ENCODE measurements at regions not wholly inside any gene's neighbourhood (a gene's known extent, or its start where the extent isn't known, plus 50 kb on each side); places are given as distances from the start of the nearest gene placed in this dataset.

- Histone ChIP-seq H4K8ac (ENCODE audit: low read depth, low read length) (no peak overlapping the region), H3K18ac (ENCODE audit: low read length) (no peak overlapping the region), H2BK15ac (replicated peaks; ENCODE audit: low read depth) (no peak overlapping the region), H3K4me3 (ENCODE audit: low read length) (no peak overlapping the region), H3K23ac (ENCODE audit: low read length) (no peak overlapping the region), H3K79me1 (ENCODE audit: low read length) (no peaks in the 10 kb centered on the region), H2AK5ac (ENCODE audit: low read length) (no peak overlapping the region), H3K27me3 (ENCODE audit: insufficient read depth, low read length, poor library complexity) (no peaks in the 10 kb centered on the region), H3K4me1 (ENCODE audit: control insufficient read depth, low read depth, low read length) (no peaks in the 10 kb centered on the region), H3K56ac (ENCODE audit: low read length) (no peak overlapping the region), H2BK120ac (ENCODE audit: low read depth, low read length) (no peak overlapping the region), H3K79me2 (ENCODE audit: control insufficient read depth, insufficient read depth, low read length) (no peaks in the 10 kb centered on the region), H3K9ac (ENCODE audit: low read length) (no peak overlapping the region), H2BK5ac (ENCODE audit: low read length) (no peak overlapping the region), H3K4me2 (ENCODE audit: low read length) (no peak overlapping the region), H3K4ac (ENCODE audit: low read depth, low read length) (no peak overlapping the region), H4K5ac (ENCODE audit: low read length) (no peak overlapping the region), H3K36me3 (ENCODE audit: control insufficient read depth, insufficient read depth, low read length) (no peaks in the 10 kb centered on the region), H3K27ac (ENCODE audit: low read depth, low read length) (no peak overlapping the region)
- WGBS (ENCODE audit: extremely low coverage, insufficient coverage, low lambda C conversion rate), result no CpG with 5 or more reads among the region's 2 CpGs
- DNase-seq, result peak; percentile 9
These were observed 290.2 kb upstream of the VCX start for GRCh38 chrX:7552760-7553159.

DNA sequence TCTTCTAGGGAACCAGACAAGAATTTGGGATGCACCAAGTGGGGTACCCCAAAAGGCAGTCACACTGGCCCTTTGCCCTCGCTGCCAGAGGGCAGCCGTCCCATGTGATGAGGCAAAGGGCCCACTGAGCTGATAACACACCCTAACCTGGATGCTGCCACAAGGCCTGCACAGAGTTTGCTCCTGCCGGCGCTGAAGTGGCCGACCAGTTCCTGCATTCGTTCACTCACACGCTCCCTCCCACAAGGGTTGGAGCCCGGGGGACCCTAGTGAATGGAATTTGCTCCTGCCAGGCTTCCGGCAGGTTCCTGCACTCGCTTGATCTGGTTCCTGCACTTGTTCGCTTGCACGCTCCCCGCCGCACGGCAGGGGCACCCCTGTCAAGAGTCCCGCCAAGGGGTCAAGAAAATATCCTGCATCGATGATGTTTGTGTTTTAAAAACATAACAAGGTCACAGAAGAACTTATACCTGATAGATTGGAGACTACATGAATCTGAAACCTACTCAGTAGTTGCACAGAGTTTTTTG, 296.4 kb upstream of the VCX start:
- Histone ChIP-seq H3K27ac (ENCODE audit: low read depth, low read length) (no peak overlapping the region), H2BK5ac (ENCODE audit: low read length) (no peak overlapping the region), H3K36me3 (ENCODE audit: control insufficient read depth, insufficient read depth, low read length) (no peaks in the 10 kb centered on the region), H3K27me3 (ENCODE audit: insufficient read depth, low read length, poor library complexity) (no peaks in the 10 kb centered on the region), H3K4me1 (ENCODE audit: control insufficient read depth, low read depth, low read length) (no peaks in the 10 kb centered on the region), H3K79me2 (ENCODE audit: control insufficient read depth, insufficient read depth, low read length) (no peaks in the 10 kb centered on the region), H3K4me2 (ENCODE audit: low read length) (no peak overlapping the region), H3K56ac (ENCODE audit: low read length) (no peak overlapping the region), H3K79me1 (ENCODE audit: low read length) (no peaks in the 10 kb centered on the region), H4K8ac (ENCODE audit: low read depth, low read length) (no peak overlapping the region), H3K18ac (ENCODE audit: low read length) (no peak overlapping the region), H4K5ac (ENCODE audit: low read length) (no peak overlapping the region), H2BK120ac (ENCODE audit: low read depth, low read length) (no peak overlapping the region), H3K23ac (ENCODE audit: low read length) (no peak overlapping the region), H3K4me3 (ENCODE audit: low read length) (no peak overlapping the region), H2AK5ac (ENCODE audit: low read length) (no peak overlapping the region), H3K9ac (ENCODE audit: low read length) (no peak overlapping the region), H3K4ac (ENCODE audit: low read depth, low read length) (no peak overlapping the region), H2BK15ac (replicated peaks; ENCODE audit: low read depth) (no peak overlapping the region)
- DNase-seq, result no peak
- WGBS (ENCODE audit: extremely low coverage, insufficient coverage, low lambda C conversion rate), result no CpG with 5 or more reads among the region's 17 CpGs

GRCh38 chrX:7545564-7545963, 297.4 kb upstream of the VCX start:
- Histone ChIP-seq H3K79me1 (ENCODE audit: low read length) (no peaks in the 10 kb centered on the region), H3K4ac (ENCODE audit: low read depth, low read length) (no peak overlapping the region), H3K9ac (ENCODE audit: low read length) (no peak overlapping the region), H2BK15ac (replicated peaks; ENCODE audit: low read depth) (no peak overlapping the region), H3K79me2 (ENCODE audit: control insufficient read depth, insufficient read depth, low read length) (no peaks in the 10 kb centered on the region), H2AK5ac (ENCODE audit: low read length) (no peak overlapping the region), H2BK5ac (ENCODE audit: low read length) (no peak overlapping the region), H3K27me3 (ENCODE audit: insufficient read depth, low read length, poor library complexity) (no peaks in the 10 kb centered on the region), H3K4me3 (ENCODE audit: low read length) (no peak overlapping the region), H3K36me3 (ENCODE audit: control insufficient read depth, insufficient read depth, low read length) (no peaks in the 10 kb centered on the region), H3K4me2 (ENCODE audit: low read length) (no peak overlapping the region), H4K8ac (ENCODE audit: low read depth, low read length) (no peak overlapping the region), H4K5ac (ENCODE audit: low read length) (no peak overlapping the region), H3K27ac (ENCODE audit: low read depth, low read length) (no peak overlapping the region), H2BK120ac (ENCODE audit: low read depth, low read length) (no peak overlapping the region), H3K56ac (ENCODE audit: low read length) (no peak overlapping the region), H3K18ac (ENCODE audit: low read length) (no peak overlapping the region), H3K4me1 (ENCODE audit: control insufficient read depth, low read depth, low read length) (no peaks in the 10 kb centered on the region), H3K23ac (ENCODE audit: low read length) (no peak overlapping the region)
- no CpG with 5 or more reads among the region's 1 CpG for WGBS (ENCODE audit: extremely low coverage, insufficient coverage, low lambda C conversion rate)
- no peak for DNase-seq

DNA sequence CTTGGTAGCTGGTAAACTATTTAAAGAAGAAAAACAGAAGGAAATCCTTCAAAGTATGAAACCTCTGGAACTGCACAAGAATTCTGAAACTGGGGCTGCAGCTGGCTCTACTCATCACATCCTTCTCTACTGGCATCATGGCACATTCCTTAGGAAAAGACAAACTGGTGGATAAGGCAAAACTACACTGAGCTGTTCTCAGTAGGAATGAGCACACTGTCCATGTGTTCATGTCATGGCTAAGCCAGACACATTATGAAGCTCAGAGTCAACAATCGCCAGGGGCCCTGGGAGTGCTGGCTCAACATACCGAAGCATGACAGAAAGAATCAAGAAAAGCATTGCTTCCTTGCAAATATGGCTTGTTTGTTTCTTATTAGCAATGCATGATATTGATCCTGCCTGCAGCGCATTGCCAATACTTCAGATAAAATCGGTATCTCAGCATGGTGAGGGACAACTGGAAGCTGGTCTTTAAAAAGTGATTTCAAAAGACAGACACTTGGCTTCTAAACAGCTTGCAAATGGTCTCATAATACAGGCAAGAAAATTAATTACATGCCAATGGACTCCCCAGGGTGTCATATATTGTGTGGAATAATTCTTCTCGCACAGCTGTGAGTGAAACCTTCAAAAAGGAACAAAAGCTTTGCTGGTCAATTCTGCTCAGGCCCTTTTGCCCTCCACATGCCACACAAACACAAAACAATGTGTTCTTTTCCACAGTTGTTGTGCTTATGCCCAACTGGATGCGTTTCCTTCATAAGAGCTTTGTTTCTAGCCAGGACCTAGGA, 300.2 kb upstream of the VCX start:
- H3K9ac ChIP-seq (ENCODE audit: low read length), result no peak overlapping the region
- no peak overlapping the region for H3K27ac ChIP-seq (ENCODE audit: low read depth, low read length)
- H4K5ac ChIP-seq (ENCODE audit: low read length), result no peak overlapping the region
- no peaks in the 10 kb centered on the region for H3K27me3 ChIP-seq (ENCODE audit: insufficient read depth, low read length, poor library complexity)
- no peaks in the 10 kb centered on the region for H3K79me2 ChIP-seq (ENCODE audit: control insufficient read depth, insufficient read depth, low read length)
- H3K18ac ChIP-seq (ENCODE audit: low read length), result no peak overlapping the region
- no peak overlapping the region for H4K8ac ChIP-seq (ENCODE audit: low read depth, low read length)
- WGBS (ENCODE audit: extremely low coverage, insufficient coverage, low lambda C conversion rate), result no CpG with 5 or more reads among the region's 6 CpGs
- H3K23ac ChIP-seq (ENCODE audit: low read length), result no peak overlapping the region
- no peak overlapping the region for H2BK120ac ChIP-seq (ENCODE audit: low read depth, low read length)
- H3K4me1 ChIP-seq (ENCODE audit: control insufficient read depth, low read depth, low read length), result no peaks in the 10 kb centered on the region
- H3K4me3 ChIP-seq (ENCODE audit: low read length), result no peak overlapping the region
- H3K56ac ChIP-seq (ENCODE audit: low read length), result no peak overlapping the region
- H3K4me2 ChIP-seq (ENCODE audit: low read length), result no peak overlapping the region
- H3K4ac ChIP-seq (ENCODE audit: low read depth, low read length), result no peak overlapping the region
- DNase-seq, result no peak
- H3K79me1 ChIP-seq (ENCODE audit: low read length), result no peaks in the 10 kb centered on the region
- no peaks in the 10 kb centered on the region for H3K36me3 ChIP-seq (ENCODE audit: control insufficient read depth, insufficient read depth, low read length)
- no peak overlapping the region for H2AK5ac ChIP-seq (ENCODE audit: low read length)
- H2BK5ac ChIP-seq (ENCODE audit: low read length), result no peak overlapping the region
- H2BK15ac ChIP-seq (replicated peaks; ENCODE audit: low read depth), result no peak overlapping the region

DNA sequence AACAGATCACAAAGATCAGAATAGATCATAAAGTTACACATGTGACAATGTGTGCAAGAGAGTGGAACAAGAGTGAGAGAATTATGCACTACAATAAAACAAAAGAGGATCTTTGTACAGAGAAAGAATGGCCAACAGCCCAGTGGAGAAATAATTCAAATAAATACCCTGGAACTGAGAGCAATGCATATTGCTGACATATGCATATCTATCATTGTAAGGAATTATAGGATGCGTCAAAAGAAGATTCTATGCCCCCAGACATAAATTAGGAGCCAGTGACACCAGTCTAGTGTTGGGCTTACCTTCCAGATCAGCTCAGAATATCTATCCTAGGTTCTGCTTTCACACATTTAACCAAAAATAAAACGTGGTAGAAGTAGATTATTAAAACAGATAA, 320.1 kb upstream of the VCX start:
- Histone ChIP-seq H3K56ac (ENCODE audit: low read length) (no peak overlapping the region), H3K4me2 (ENCODE audit: low read length) (no peak overlapping the region), H3K4me3 (ENCODE audit: low read length) (no peak overlapping the region), H2BK15ac (replicated peaks; ENCODE audit: low read depth) (no peak overlapping the region), H3K27ac (ENCODE audit: low read depth, low read length) (no peak overlapping the region), H2AK5ac (ENCODE audit: low read length) (no peak overlapping the region), H4K5ac (ENCODE audit: low read length) (no peak overlapping the region), H3K18ac (ENCODE audit: low read length) (no peak overlapping the region), H3K4ac (ENCODE audit: low read depth, low read length) (no peak overlapping the region), H2BK120ac (ENCODE audit: low read depth, low read length) (no peak overlapping the region), H3K9ac (ENCODE audit: low read length) (no peak overlapping the region), H3K27me3 (ENCODE audit: insufficient read depth, low read length, poor library complexity) (no peaks in the 10 kb centered on the region), H3K36me3 (ENCODE audit: control insufficient read depth, insufficient read depth, low read length) (no peaks in the 10 kb centered on the region), H3K23ac (ENCODE audit: low read length) (no peak overlapping the region), H4K8ac (ENCODE audit: low read depth, low read length) (no peak overlapping the region), H3K79me1 (ENCODE audit: low read length) (no peaks in the 10 kb centered on the region), H3K79me2 (ENCODE audit: control insufficient read depth, insufficient read depth, low read length) (no peaks in the 10 kb centered on the region), H3K4me1 (ENCODE audit: control insufficient read depth, low read depth, low read length) (no peaks in the 10 kb centered on the region), H2BK5ac (ENCODE audit: low read length) (no peak overlapping the region)
- no peak for DNase-seq
- WGBS (ENCODE audit: extremely low coverage, insufficient coverage, low lambda C conversion rate), result no CpG with 5 or more reads among the region's 2 CpGs

Measured in mesendoderm (in vitro differentiated cells).